Liver (tissue), 8 donors: ENCODE measurements at regions not wholly inside any gene's neighbourhood (a gene's known extent, or its start where the extent isn't known, plus 50 kb on each side); places are given as distances from the start of the nearest gene placed in this dataset.

ENCODE experiments used
- DNase-seq: peaks from one replicate; pipeline ENCODE4 v3.0.0-alpha.2; 2017; ENCODE audit warnings: low spot score
- H3K27ac ChIP-seq, 2 donors: one replicate each; pipeline ENCODE4 v1.7.0; 2013; ENCODE audit warnings: inconsistent platforms in 2 of 2, low read length in 2 of 2, control low read depth in 1 of 2, low read depth in 1 of 2, mild to moderate bottlenecking in 1 of 2
- H3K27me3 ChIP-seq, 4 donors: one replicate each; pipeline versions ENCODE4 v1.6.1 to v1.7.0; 2013; ENCODE audit warnings: low read length in 3 of 4, inconsistent platforms in 1 of 4, mild to moderate bottlenecking in 1 of 4, moderate library complexity in 1 of 4; ENCODE audit not compliant: control insufficient read depth in 4 of 4, insufficient read depth in 4 of 4
- H3K36me3 ChIP-seq, 4 donors: one replicate each; pipeline versions ENCODE4 v1.6.1 to v1.7.0; 2013; ENCODE audit warnings: low read length in 3 of 4, mild to moderate bottlenecking in 3 of 4, low read depth in 1 of 4, moderate library complexity in 1 of 4; ENCODE audit not compliant: control insufficient read depth in 4 of 4, insufficient read depth in 3 of 4
- H3K4me1 ChIP-seq, 4 donors: one replicate each; pipeline versions ENCODE4 v1.6.1 to v1.7.0; 2013; ENCODE audit warnings: low read length in 3 of 4, mild to moderate bottlenecking in 3 of 4, moderate library complexity in 1 of 4; ENCODE audit not compliant: control insufficient read depth in 4 of 4, insufficient read depth in 4 of 4
- H3K4me3 ChIP-seq, 3 donors: one replicate each; pipeline versions ENCODE4 v1.6.1 to v1.7.0; 2013; ENCODE audit warnings: low read length in 3 of 3, control low read depth in 1 of 3, low read depth in 1 of 3, mild to moderate bottlenecking in 1 of 3
- H3K9ac ChIP-seq, 2 donors: one replicate each; pipeline ENCODE4 v1.7.0; 2013; ENCODE audit warnings: low read length in 2 of 2, mild to moderate bottlenecking in 2 of 2, moderate library complexity in 2 of 2, control low read depth in 1 of 2, low read depth in 1 of 2
- H3K9me3 ChIP-seq, 4 donors: one replicate each; pipeline versions ENCODE4 v1.6.1 to v1.7.0; 2013; ENCODE audit warnings: low read length in 3 of 4; ENCODE audit not compliant: control insufficient read depth in 4 of 4
- ATF3 ChIP-seq: IDR thresholded peaks from 2 replicates; pipeline ENCODE4 v1.6.1; 2016; ENCODE audit warnings: antibody characterized with exemption
- CTCF ChIP-seq: fragments of 150-350 bp; IDR thresholded peaks from 2 replicates; pipeline ENCODE4 v1.5.1; 2017; ENCODE audit warnings: improper control_type of control experiment, low read depth, low read length; ENCODE audit not compliant: missing input control
- EGR1 ChIP-seq, 2 donors: IDR thresholded peaks; 2 replicates each; pipeline ENCODE4 v1.6.1; 2016 to 2018; ENCODE audit warnings: antibody characterized with exemption in 2 of 2, low read depth in 2 of 2
- FOXA1 ChIP-seq: IDR thresholded peaks from 2 replicates; pipeline ENCODE4 v1.6.1; 2016; ENCODE audit warnings: antibody characterized with exemption
- FOXA2 ChIP-seq: IDR thresholded peaks from 2 replicates; pipeline ENCODE4 v1.6.1; 2016; ENCODE audit warnings: antibody characterized with exemption
- GABPA ChIP-seq, 2 donors: IDR thresholded peaks in 1 of 2; conservative IDR thresholded peaks in 1 of 2; 2 replicates each; pipeline ENCODE4 v1.6.1; 2016; ENCODE audit warnings: antibody characterized with exemption in 2 of 2, mild to moderate bottlenecking in 1 of 2, moderate library complexity in 1 of 2
- HNF4A ChIP-seq, 2 donors: conservative IDR thresholded peaks; 2 replicates each; pipeline ENCODE4 v1.6.1; 2016; ENCODE audit warnings: antibody characterized with exemption in 2 of 2, mild to moderate bottlenecking in 2 of 2
- HNF4G ChIP-seq: IDR thresholded peaks from 2 replicates; pipeline ENCODE4 v1.6.1; 2016; ENCODE audit warnings: antibody characterized with exemption
- JUND ChIP-seq, 2 donors: IDR thresholded peaks; 2 replicates each; pipeline ENCODE4 v1.6.1; 2016; ENCODE audit warnings: antibody characterized with exemption in 2 of 2
- MAX ChIP-seq: IDR thresholded peaks from 2 replicates; pipeline ENCODE4 v1.6.1; 2016; ENCODE audit warnings: antibody characterized with exemption
- NR2F2 ChIP-seq: IDR thresholded peaks from 2 replicates; pipeline ENCODE4 v1.6.1; 2016; ENCODE audit warnings: antibody characterized with exemption
- RAD21 ChIP-seq, 2 donors: IDR thresholded peaks; 2 replicates each; pipeline ENCODE4 v1.6.1; 2016; ENCODE audit warnings: antibody characterized with exemption in 2 of 2, mild to moderate bottlenecking in 2 of 2
- REST ChIP-seq: IDR thresholded peaks from 2 replicates; pipeline ENCODE4 v1.6.1; 2016; ENCODE audit warnings: antibody characterized with exemption, mild to moderate bottlenecking
- RXRA ChIP-seq, 2 donors: IDR thresholded peaks; 2 replicates each; pipeline ENCODE4 v1.6.1; 2017 to 2018; ENCODE audit warnings: antibody characterized with exemption in 2 of 2, mild to moderate bottlenecking in 1 of 2
- SP1 ChIP-seq: IDR thresholded peaks from 2 replicates; pipeline ENCODE4 v1.6.1; 2018; ENCODE audit warnings: antibody characterized with exemption, mild to moderate bottlenecking
- TAF1 ChIP-seq: conservative IDR thresholded peaks from 2 replicates; pipeline ENCODE4 v1.6.1; 2016; ENCODE audit warnings: antibody characterized with exemption, mild to moderate bottlenecking
- YY1 ChIP-seq: IDR thresholded peaks from 2 replicates; pipeline ENCODE4 v1.6.1; 2016; ENCODE audit warnings: antibody characterized with exemption, mild to moderate bottlenecking
- WGBS: extraction: QIAGEN DNeasy Blood & Tissue Kit; methylation state at CpG from one replicate; pipeline ENCODE4 v1.1.7; 2013; 5-methylcytosine and 5-hydroxymethylcytosine counted together
- TF ChIP-seq, protein P1 (sequence below): IDR thresholded peaks from 2 replicates; pipeline ENCODE4 v1.6.1; 2016; ENCODE audit warnings: antibody characterized with exemption
- donor health status: healthy.
- donor health status: healthy.
- donor health status: healthy.
- donor health status: healthy.
- donor health status: healthy.

DNA sequence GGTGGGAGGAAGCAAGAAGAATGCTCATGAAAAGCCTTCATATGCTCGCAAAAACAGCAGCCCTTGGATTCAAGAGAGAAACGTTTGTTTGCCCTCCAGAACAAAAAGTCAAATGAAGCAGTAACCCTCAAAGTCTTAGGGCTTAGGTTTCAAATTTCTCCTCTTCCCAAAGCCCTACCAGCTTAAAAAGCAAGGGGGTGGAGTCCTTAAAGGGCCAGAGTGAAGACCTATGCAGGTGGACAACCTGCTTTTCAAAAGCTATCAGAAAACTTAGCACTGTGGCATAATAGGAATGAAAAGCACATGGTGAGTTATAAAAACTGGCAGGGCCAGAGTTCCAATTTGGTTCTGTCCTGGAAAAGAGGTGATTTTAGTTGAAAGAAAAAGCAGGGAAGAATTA lies 253.3 kb downstream of the NAP1L3 start:
- Histone ChIP-seq H3K27me3 (peaks cover 0 to 5% (median 0%) of the 10 kb centered on the region in 4 donors), H3K9ac (no peak overlapping the region), H3K27ac (no peak overlapping the region), H3K9me3 (no peaks in the 10 kb centered on the region), H3K4me1 (no peaks in the 10 kb centered on the region), H3K36me3 (no peaks in the 10 kb centered on the region), H3K4me3 (no peak overlapping the region)
- no peak for DNase-seq
- no peak for TF ChIP-seq TAF1
- TF ChIP-seq YY1 = no peak
- TF ChIP-seq FOXA2 = no peak
- 15% methylated on average over 2 of the region's 2 CpGs for WGBS

GRCh38 chrX:93419642-93420041 lies 253.7 kb downstream of the NAP1L3 start:
- peaks cover 0 to 5% (median 0%) of the 10 kb centered on the region in 4 donors for H3K27me3 ChIP-seq
- TF ChIP-seq RAD21 (IDR thresholded peaks at IDR 0.05) = no peak
- TF ChIP-seq RXRA (IDR thresholded peaks at IDR 0.05) = no peak
- no peak for TF ChIP-seq TAF1
- TF ChIP-seq NR2F2 = no peak
- no peak for TF ChIP-seq SP1
- no peak for TF ChIP-seq ATF3
- TF ChIP-seq JUND (IDR thresholded peaks at IDR 0.05) = no peak
- no peak for TF ChIP-seq GABPA (IDR thresholded peaks at IDR 0.05 in 1 of 2, conservative IDR thresholded peaks at IDR 0.05 in 1 of 2)
- TF ChIP-seq YY1 = no peak
- TF ChIP-seq FOXA1 = no peak
- H3K9me3 ChIP-seq = no peaks in the 10 kb centered on the region
- H3K36me3 ChIP-seq = no peaks in the 10 kb centered on the region
- no peak overlapping the region for H3K4me3 ChIP-seq
- DNase-seq = no peak
- 19% methylated on average over 1 of the region's 1 CpG for WGBS
- no peaks in the 10 kb centered on the region for H3K4me1 ChIP-seq
- H3K9ac ChIP-seq = no peak overlapping the region
- no peak overlapping the region for H3K27ac ChIP-seq

- Histone ChIP-seq H3K27ac (no peak overlapping the region), H3K9me3 (peaks cover 0 to 2% (median 0%) of the 10 kb centered on the region in 4 donors), H3K4me3 (no peak overlapping the region), H3K9ac (no peak overlapping the region), H3K36me3 (no peaks in the 10 kb centered on the region), H3K27me3 (no peaks in the 10 kb centered on the region), H3K4me1 (no peaks in the 10 kb centered on the region)
- 89% methylated on average over 3 of the region's 3 CpGs for WGBS
- TF ChIP-seq ATF3 (no peak), EGR1 (IDR thresholded peaks at IDR 0.05; ENCODE audit: low read depth in 2 of 2) (no peak), JUND (IDR thresholded peaks at IDR 0.05) (no peak), TAF1 (no peak), REST (no peak), YY1 (no peak), GABPA (IDR thresholded peaks at IDR 0.05 in 1 of 2, conservative IDR thresholded peaks at IDR 0.05 in 1 of 2) (no peak), RXRA (IDR thresholded peaks at IDR 0.05) (no peak), SP1 (no peak), RAD21 (IDR thresholded peaks at IDR 0.05) (no peak), HNF4A (conservative IDR thresholded peaks at IDR 0.05) (no peak), FOXA2 (no peak), CTCF (no peak), HNF4G (no peak), FOXA1 (no peak), NR2F2 (no peak), MAX (no peak)
- TF ChIP-seq, protein P1, sequence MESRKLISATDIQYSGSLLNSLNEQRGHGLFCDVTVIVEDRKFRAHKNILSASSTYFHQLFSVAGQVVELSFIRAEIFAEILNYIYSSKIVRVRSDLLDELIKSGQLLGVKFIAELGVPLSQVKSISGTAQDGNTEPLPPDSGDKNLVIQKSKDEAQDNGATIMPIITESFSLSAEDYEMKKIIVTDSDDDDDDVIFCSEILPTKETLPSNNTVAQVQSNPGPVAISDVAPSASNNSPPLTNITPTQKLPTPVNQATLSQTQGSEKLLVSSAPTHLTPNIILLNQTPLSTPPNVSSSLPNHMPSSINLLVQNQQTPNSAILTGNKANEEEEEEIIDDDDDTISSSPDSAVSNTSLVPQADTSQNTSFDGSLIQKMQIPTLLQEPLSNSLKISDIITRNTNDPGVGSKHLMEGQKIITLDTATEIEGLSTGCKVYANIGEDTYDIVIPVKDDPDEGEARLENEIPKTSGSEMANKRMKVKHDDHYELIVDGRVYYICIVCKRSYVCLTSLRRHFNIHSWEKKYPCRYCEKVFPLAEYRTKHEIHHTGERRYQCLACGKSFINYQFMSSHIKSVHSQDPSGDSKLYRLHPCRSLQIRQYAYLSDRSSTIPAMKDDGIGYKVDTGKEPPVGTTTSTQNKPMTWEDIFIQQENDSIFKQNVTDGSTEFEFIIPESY = no peak
- no peak for DNase-seq
These were observed 269.3 kb downstream of the NAP1L3 start for GRCh38 chrX:93404121-93404520.
